Bronchial epithelial cell (primary cell): ENCODE measurements at regions not wholly inside any gene's neighbourhood (a gene's known extent, or its start where the extent isn't known, plus 50 kb on each side); places are given as distances from the start of the nearest gene placed in this dataset.
A peak's percentile ranks its signal among the peaks of the same experiment; 100 is the strongest.

ENCODE experiments used
- DNase-seq: peaks from one replicate; pipeline ENCODE4 v3.0.0-alpha.2; 2010; ENCODE audit warnings: low read depth
- FAIRE-seq: peaks from 2 replicates; lab custom pipeline; 2011; peaks lifted over from hg19 to GRCh38; lab: Jason Lieb, UNC
- H3K27me3 ChIP-seq: 2 replicates; pipeline ENCODE4 v1.5.1; 2011; ENCODE audit warnings: low read length; ENCODE audit not compliant: control insufficient read depth, insufficient read depth
- H3K36me3 ChIP-seq: 2 replicates; pipeline ENCODE4 v1.5.1; 2011; ENCODE audit warnings: low read length; ENCODE audit not compliant: control insufficient read depth, insufficient read depth
- H3K4me3 ChIP-seq: 2 replicates; pipeline ENCODE4 v1.5.1; 2011; ENCODE audit warnings: mild to moderate bottlenecking, low read depth, low read length, control low read depth
- CTCF ChIP-seq: IDR thresholded peaks from 2 replicates; pipeline ENCODE4 v1.5.1; 2011; ENCODE audit warnings: mild to moderate bottlenecking, moderate library complexity, low read length, control low read depth, inconsistent platforms; ENCODE audit not compliant: insufficient read depth, severe bottlenecking

GRCh38 chr7:54689394-54690049 is 69.5 kb downstream of the SEC61G start:
- TF ChIP-seq CTCF, result no peak
- FAIRE-seq, result no peak
- H3K36me3 ChIP-seq, result no peaks in the 10 kb centered on the region
- no peak overlapping the region for H3K4me3 ChIP-seq
- DNase-seq, result no peak
- H3K27me3 ChIP-seq, result no peaks in the 10 kb centered on the region

GRCh38 chr7:54687462-54688212 is 71.4 kb downstream of the SEC61G start:
- no peaks in the 10 kb centered on the region for H3K27me3 ChIP-seq
- TF ChIP-seq CTCF, result no peak
- FAIRE-seq, result no peak

GRCh38 chr7:54680377-54681005 is 78.5 kb downstream of the SEC61G start:
- DNase-seq, result no peak
- no peak for TF ChIP-seq CTCF
- H3K4me3 ChIP-seq, result no peak overlapping the region
- FAIRE-seq, result no peak
- H3K36me3 ChIP-seq, result no peaks in the 10 kb centered on the region
- H3K27me3 ChIP-seq, result no peaks in the 10 kb centered on the region

More at GRCh38 chr7:54687462-54688212, 71.4 kb downstream of the SEC61G start:
- Histone ChIP-seq H3K36me3 (no peaks in the 10 kb centered on the region), H3K4me3 (no peak overlapping the region)
- DNase-seq, result peak; percentile 3

GRCh38 chr7:54679490-54679817 is 79.6 kb downstream of the SEC61G start:
- Histone ChIP-seq H3K36me3 (no peaks in the 10 kb centered on the region), H3K27me3 (no peaks in the 10 kb centered on the region), H3K4me3 (no peak overlapping the region)
- FAIRE-seq (no peak), DNase-seq (no peak)
- TF ChIP-seq CTCF, result no peak

- no peak for TF ChIP-seq CTCF
- no peaks in the 10 kb centered on the region for H3K36me3 ChIP-seq
- peak; percentile 15 for DNase-seq
- no peak overlapping the region for H3K4me3 ChIP-seq
- no peaks in the 10 kb centered on the region for H3K27me3 ChIP-seq
- no peak for FAIRE-seq
Measured at GRCh38 chr7:54678763-54679489, 80.1 kb downstream of the SEC61G start.
